H1 (cell line): ENCODE measurements at regions not wholly inside any gene's neighbourhood (a gene's known extent, or its start where the extent isn't known, plus 50 kb on each side); places are given as distances from the start of the nearest gene placed in this dataset.

Experiments used
- CTCF ChIA-PET: fragments of 300-600 bp; sonication (Branson Sonifier 250); formaldehyde crosslinking; loops from one replicate; lab custom pipeline; 2021; ENCODE audit not compliant: partially characterized antibody; lab: Charles Lee
- POLR2A ChIA-PET: fragments of 300-600 bp; sonication (Branson Sonifier 250); formaldehyde crosslinking; loops from one replicate; lab custom pipeline; 2021; ENCODE audit warnings: inconsistent platforms; ENCODE audit not compliant: partially characterized antibody; lab: Charles Lee
- DNase-seq, 2 experiments: peaks; one replicate each; pipeline versions ENCODE4 v3.0.0 to v3.0.0-alpha.2; 2010 to 2022; ENCODE audit warnings: low spot score in 2 of 2, low read depth in 1 of 2, mixed read lengths in 1 of 2
- FAIRE-seq: peaks from 2 replicates; lab custom pipeline; 2011; peaks lifted over from hg19 to GRCh38; lab: Jason Lieb, UNC
- H2AFZ ChIP-seq: 2 replicates; pipeline ENCODE4 v1.8.1; 2012; ENCODE audit warnings: low read length, inconsistent platforms
- H2AK5ac ChIP-seq: 2 replicates; pipeline ENCODE4 v1.6.1; 2013; ENCODE audit warnings: low read depth, low read length
- H2BK120ac ChIP-seq: replicated peaks from 2 replicates; pipeline ENCODE3; 2013; ENCODE audit warnings: low read depth, low read length, inconsistent platforms
- H2BK12ac ChIP-seq: 2 replicates; pipeline ENCODE4 v1.6.1; 2013; ENCODE audit warnings: low read depth, low read length
- H2BK15ac ChIP-seq: 2 replicates; pipeline ENCODE4 v1.6.1; 2013; ENCODE audit warnings: low read length
- H2BK20ac ChIP-seq: 2 replicates; pipeline ENCODE4 v1.6.1; 2013; ENCODE audit warnings: low read length
- H2BK5ac ChIP-seq: 2 replicates; pipeline ENCODE4 v1.6.1; 2013; ENCODE audit warnings: low read depth, low read length
- H3K14ac ChIP-seq: 2 replicates; pipeline ENCODE4 v1.6.1; 2013; ENCODE audit warnings: inconsistent platforms; ENCODE audit not compliant: insufficient read length
- H3K18ac ChIP-seq: 2 replicates; pipeline ENCODE4 v1.6.1; 2013; ENCODE audit warnings: low read length; ENCODE audit errors: extremely low read depth
- H3K23ac ChIP-seq: 2 replicates; pipeline ENCODE4 v1.6.1; 2013; ENCODE audit warnings: inconsistent platforms; ENCODE audit not compliant: insufficient read length
- H3K23me2 ChIP-seq: 2 replicates; pipeline ENCODE4 v1.6.1; 2013; ENCODE audit warnings: low read depth, low read length
- H3K27ac ChIP-seq: 2 replicates; pipeline ENCODE4 v1.6.1; 2011; ENCODE audit warnings: low read depth, low read length, inconsistent platforms
- H3K27me3 ChIP-seq, 4 experiments: replicated peaks in 1 of 4; 1 replicate in 1 of 4; 2 replicates in 3 of 4; pipeline versions ENCODE4 v1.6.1 to v1.8.1; 2011 to 2013; ENCODE audit warnings: low read length in 3 of 4, mild to moderate bottlenecking in 3 of 4, inconsistent platforms in 2 of 4, mixed read lengths in 2 of 4, moderate library complexity in 1 of 4; ENCODE audit not compliant: control insufficient read depth in 3 of 4, insufficient read depth in 3 of 4; ENCODE audit errors: extremely low read depth in 1 of 4
- H3K36me3 ChIP-seq, 4 experiments: 2 replicates each; pipeline versions ENCODE4 v1.6.1 to v1.8.1; 2011 to 2013; ENCODE audit warnings: mild to moderate bottlenecking in 4 of 4, low read length in 3 of 4, moderate library complexity in 2 of 4, control low read depth in 1 of 4, inconsistent platforms in 1 of 4; ENCODE audit not compliant: insufficient read depth in 4 of 4, control insufficient read depth in 2 of 4
- H3K4ac ChIP-seq: replicated peaks from 2 replicates; pipeline ENCODE3; 2013; ENCODE audit warnings: low read length, low read depth, mixed read lengths, inconsistent platforms; ENCODE audit not compliant: insufficient read length
- H3K4me1 ChIP-seq, 4 experiments: replicated peaks in 1 of 4; 1 replicate in 1 of 4; 2 replicates in 3 of 4; pipeline versions ENCODE4 v1.6.1 to v1.8.1; 2011 to 2013; ENCODE audit warnings: low read length in 3 of 4, inconsistent platforms in 2 of 4, mixed read lengths in 1 of 4; ENCODE audit not compliant: insufficient read depth in 4 of 4, control insufficient read depth in 3 of 4
- H3K4me2 ChIP-seq, 2 experiments: 2 replicates each; pipeline versions ENCODE4 v1.6.1 to v1.8.1; 2011 to 2013; ENCODE audit warnings: low read depth in 2 of 2, low read length in 2 of 2, control low read depth in 1 of 2, inconsistent platforms in 1 of 2, mild to moderate bottlenecking in 1 of 2; ENCODE audit not compliant: insufficient read depth in 1 of 2
- H3K4me3 ChIP-seq, 4 experiments: fragments of 200-600, 300-600 bp in 1 of 4; sonication (generic), shearing (Covaris generic), sonication (Bioruptor Twin) in 1 of 4; 2 replicates each; pipeline versions ENCODE4 v1.5.1 to v1.8.1; 2011 to 2016; ENCODE audit warnings: low read length in 4 of 4, low read depth in 3 of 4, control low read depth in 2 of 4, inconsistent platforms in 2 of 4, mild to moderate bottlenecking in 2 of 4, mixed read lengths in 1 of 4, moderate library complexity in 1 of 4; ENCODE audit not compliant: insufficient read depth in 2 of 4; ENCODE audit errors: extremely low read depth in 1 of 4
- H3K56ac ChIP-seq: replicated peaks from 2 replicates; pipeline ENCODE3; 2013; ENCODE audit warnings: low read depth, mild to moderate bottlenecking, mixed read lengths, low read length, inconsistent platforms; ENCODE audit not compliant: insufficient read length
- H3K79me1 ChIP-seq: 2 replicates; pipeline ENCODE4 v1.6.1; 2013; ENCODE audit warnings: low read depth, low read length, control low read depth
- H3K79me2 ChIP-seq, 2 experiments: 2 replicates each; pipeline versions ENCODE4 v1.6.1 to v1.8.1; 2012 to 2013; ENCODE audit warnings: low read length in 2 of 2, mild to moderate bottlenecking in 2 of 2, inconsistent platforms in 1 of 2; ENCODE audit not compliant: insufficient read depth in 2 of 2, control insufficient read depth in 1 of 2
- H3K9ac ChIP-seq, 4 experiments: replicated peaks in 1 of 4; 1 replicate in 1 of 4; 2 replicates in 3 of 4; pipeline versions ENCODE4 v1.6.1 to v1.8.1; 2011 to 2013; ENCODE audit warnings: low read depth in 3 of 4, low read length in 3 of 4, control low read depth in 2 of 4, mild to moderate bottlenecking in 2 of 4, moderate library complexity in 2 of 4, inconsistent platforms in 1 of 4; ENCODE audit errors: extremely low read depth in 1 of 4
- H3K9me3 ChIP-seq, 2 experiments: 2 replicates each; pipeline versions ENCODE4 v1.6.1 to v1.8.1; 2012 to 2013; ENCODE audit warnings: mild to moderate bottlenecking in 2 of 2, moderate library complexity in 2 of 2, control low read depth in 1 of 2, inconsistent platforms in 1 of 2, low read depth in 1 of 2, low read length in 1 of 2, mixed read lengths in 1 of 2; ENCODE audit not compliant: insufficient read depth in 2 of 2
- H4K20me1 ChIP-seq, 2 experiments: replicated peaks in 1 of 2; 2 replicates each; pipeline versions ENCODE3 to v1.8.1; 2011 to 2013; ENCODE audit warnings: inconsistent platforms in 2 of 2, low read length in 2 of 2, mild to moderate bottlenecking in 1 of 2; ENCODE audit not compliant: insufficient read depth in 2 of 2, control insufficient read depth in 1 of 2
- H4K5ac ChIP-seq: 2 replicates; pipeline ENCODE4 v1.6.1; 2013; ENCODE audit warnings: low read length, low read depth, mixed read lengths, inconsistent platforms; ENCODE audit not compliant: insufficient read length
- H4K8ac ChIP-seq: 2 replicates; pipeline ENCODE4 v1.8.0; 2013; ENCODE audit warnings: mild to moderate bottlenecking, moderate library complexity, low read length, inconsistent platforms; ENCODE audit not compliant: insufficient read depth; ENCODE audit errors: extremely low read depth
- H4K91ac ChIP-seq: replicated peaks from 2 replicates; pipeline ENCODE3; 2013; ENCODE audit warnings: low read length, mixed read lengths, inconsistent platforms; ENCODE audit not compliant: insufficient read length
- E2F6 ChIP-seq: IDR thresholded peaks from 2 replicates; pipeline ENCODE4 v1.6.1; 2012; ENCODE audit warnings: inconsistent platforms
- SRF ChIP-seq: IDR thresholded peaks from 2 replicates; pipeline ENCODE4 v1.6.1; 2011; ENCODE audit warnings: mild to moderate bottlenecking, low read depth, low read length, moderate library complexity
- WGBS, 2 experiments: shearing (Covaris generic) in 1 of 2; methylation state at CpG; one replicate each; pipeline versions ENCODE4 v1.1.6 to v1.1.7; 2013 to 2015; ENCODE audit warnings: low lambda C conversion rate in 2 of 2, mixed read lengths in 2 of 2, inconsistent platforms in 1 of 2, low coverage in 1 of 2, missing lambda C conversion rate in 1 of 2; ENCODE audit not compliant: insufficient replicate concordance in 2 of 2, insufficient coverage in 1 of 2, insufficient read length in 1 of 2; ENCODE audit errors: extremely low coverage in 1 of 2, missing lambda C conversion rate in 1 of 2; 5-methylcytosine and 5-hydroxymethylcytosine counted together

- Histone ChIP-seq H3K4me1 (no peaks in the 10 kb centered on the region), H2AK5ac (no peak overlapping the region), H4K20me1 (no peaks in the 10 kb centered on the region), H3K79me2 (no peaks in the 10 kb centered on the region), H3K36me3 (no peaks in the 10 kb centered on the region), H3K23me2 (no peaks in the 10 kb centered on the region), H4K91ac (no peak overlapping the region), H3K14ac (no peak overlapping the region), H3K23ac (no peak overlapping the region), H3K79me1 (no peaks in the 10 kb centered on the region), H2BK12ac (no peak overlapping the region), H2BK15ac (no peak overlapping the region), H4K5ac (no peak overlapping the region), H3K27me3 (peaks cover 0 to 1% (median 0%) of the 10 kb centered on the region in 4 experiments; a peak in 1 of 7 replicates), H3K56ac (no peak overlapping the region), H3K9me3 (no peaks in the 10 kb centered on the region), H2BK5ac (no peak overlapping the region), H2BK120ac (no peak overlapping the region), H3K27ac (no peak overlapping the region), H3K4me3 (no peak overlapping the region), H3K4ac (no peak overlapping the region), H3K18ac (no peak overlapping the region), H3K4me2 (no peak overlapping the region), H2BK20ac (no peak overlapping the region), H4K8ac (no peak overlapping the region), H3K9ac (no peak overlapping the region), H2AFZ (no peak overlapping the region)
- WGBS, 2 experiments = 98% methylated on average over 2 of the region's 2 CpGs; no CpG with 5 or more reads in 1 of the 2 experiments
- ChIA-PET CTCF (no interaction called here), POLR2A (interaction anchor here (1.0 kb wide), 1 partner anchor 621 kb away, joined by 3 read pairs; no protein-coding TSS in a partner anchor)
- FAIRE-seq = no peak
- DNase-seq = no peak
- TF ChIP-seq E2F6 = no peak
- peak; percentile 39; the same call in 1 of the 2 replicates for TF ChIP-seq SRF
Observed at GRCh38 chr2:145919477-145919876, 1399.6 kb upstream of the ZEB2 start.
